Bronchial epithelial cell (primary cell): ENCODE measurements at regions not wholly inside any gene's neighbourhood (a gene's known extent, or its start where the extent isn't known, plus 50 kb on each side); places are given as distances from the start of the nearest gene placed in this dataset.

ENCODE experiments used
- DNase-seq: peaks from one replicate; pipeline ENCODE4 v3.0.0-alpha.2; 2010; ENCODE audit warnings: low read depth
- FAIRE-seq: peaks from 2 replicates; lab custom pipeline; 2011; peaks lifted over from hg19 to GRCh38; lab: Jason Lieb, UNC
- H3K27me3 ChIP-seq: 2 replicates; pipeline ENCODE4 v1.5.1; 2011; ENCODE audit warnings: low read length; ENCODE audit not compliant: control insufficient read depth, insufficient read depth
- H3K36me3 ChIP-seq: 2 replicates; pipeline ENCODE4 v1.5.1; 2011; ENCODE audit warnings: low read length; ENCODE audit not compliant: control insufficient read depth, insufficient read depth
- H3K4me3 ChIP-seq: 2 replicates; pipeline ENCODE4 v1.5.1; 2011; ENCODE audit warnings: mild to moderate bottlenecking, low read depth, low read length, control low read depth
- TF ChIP-seq, protein P1 (sequence below): IDR thresholded peaks from 2 replicates; pipeline ENCODE4 v1.5.1; 2011; ENCODE audit warnings: mild to moderate bottlenecking, moderate library complexity, low read length, control low read depth, inconsistent platforms; ENCODE audit not compliant: insufficient read depth, severe bottlenecking

GRCh38 chr17:72369366-72369765 is 248.5 kb downstream of the SOX9 start:
- FAIRE-seq (no peak), DNase-seq (no peak)
- H3K36me3 ChIP-seq = no peaks in the 10 kb centered on the region
- TF ChIP-seq, protein P1, sequence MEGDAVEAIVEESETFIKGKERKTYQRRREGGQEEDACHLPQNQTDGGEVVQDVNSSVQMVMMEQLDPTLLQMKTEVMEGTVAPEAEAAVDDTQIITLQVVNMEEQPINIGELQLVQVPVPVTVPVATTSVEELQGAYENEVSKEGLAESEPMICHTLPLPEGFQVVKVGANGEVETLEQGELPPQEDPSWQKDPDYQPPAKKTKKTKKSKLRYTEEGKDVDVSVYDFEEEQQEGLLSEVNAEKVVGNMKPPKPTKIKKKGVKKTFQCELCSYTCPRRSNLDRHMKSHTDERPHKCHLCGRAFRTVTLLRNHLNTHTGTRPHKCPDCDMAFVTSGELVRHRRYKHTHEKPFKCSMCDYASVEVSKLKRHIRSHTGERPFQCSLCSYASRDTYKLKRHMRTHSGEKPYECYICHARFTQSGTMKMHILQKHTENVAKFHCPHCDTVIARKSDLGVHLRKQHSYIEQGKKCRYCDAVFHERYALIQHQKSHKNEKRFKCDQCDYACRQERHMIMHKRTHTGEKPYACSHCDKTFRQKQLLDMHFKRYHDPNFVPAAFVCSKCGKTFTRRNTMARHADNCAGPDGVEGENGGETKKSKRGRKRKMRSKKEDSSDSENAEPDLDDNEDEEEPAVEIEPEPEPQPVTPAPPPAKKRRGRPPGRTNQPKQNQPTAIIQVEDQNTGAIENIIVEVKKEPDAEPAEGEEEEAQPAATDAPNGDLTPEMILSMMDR = no peak
- no peaks in the 10 kb centered on the region for H3K27me3 ChIP-seq
- no peak overlapping the region for H3K4me3 ChIP-seq

- no peaks in the 10 kb centered on the region for H3K36me3 ChIP-seq
- FAIRE-seq (no peak), DNase-seq (peak; percentile 80)
- no peaks in the 10 kb centered on the region for H3K27me3 ChIP-seq
- TF ChIP-seq, protein P1 = no peak
- H3K4me3 ChIP-seq = no peak overlapping the region
Measured at GRCh38 chr17:72370819-72371218, 250.0 kb downstream of the SOX9 start.

GRCh38 chr17:72372185-72372584 is 251.4 kb downstream of the SOX9 start:
- FAIRE-seq (no peak), DNase-seq (no peak)
- Histone ChIP-seq H3K27me3 (no peaks in the 10 kb centered on the region), H3K4me3 (no peak overlapping the region), H3K36me3 (no peaks in the 10 kb centered on the region)
- TF ChIP-seq, protein P1 = no peak

DNA sequence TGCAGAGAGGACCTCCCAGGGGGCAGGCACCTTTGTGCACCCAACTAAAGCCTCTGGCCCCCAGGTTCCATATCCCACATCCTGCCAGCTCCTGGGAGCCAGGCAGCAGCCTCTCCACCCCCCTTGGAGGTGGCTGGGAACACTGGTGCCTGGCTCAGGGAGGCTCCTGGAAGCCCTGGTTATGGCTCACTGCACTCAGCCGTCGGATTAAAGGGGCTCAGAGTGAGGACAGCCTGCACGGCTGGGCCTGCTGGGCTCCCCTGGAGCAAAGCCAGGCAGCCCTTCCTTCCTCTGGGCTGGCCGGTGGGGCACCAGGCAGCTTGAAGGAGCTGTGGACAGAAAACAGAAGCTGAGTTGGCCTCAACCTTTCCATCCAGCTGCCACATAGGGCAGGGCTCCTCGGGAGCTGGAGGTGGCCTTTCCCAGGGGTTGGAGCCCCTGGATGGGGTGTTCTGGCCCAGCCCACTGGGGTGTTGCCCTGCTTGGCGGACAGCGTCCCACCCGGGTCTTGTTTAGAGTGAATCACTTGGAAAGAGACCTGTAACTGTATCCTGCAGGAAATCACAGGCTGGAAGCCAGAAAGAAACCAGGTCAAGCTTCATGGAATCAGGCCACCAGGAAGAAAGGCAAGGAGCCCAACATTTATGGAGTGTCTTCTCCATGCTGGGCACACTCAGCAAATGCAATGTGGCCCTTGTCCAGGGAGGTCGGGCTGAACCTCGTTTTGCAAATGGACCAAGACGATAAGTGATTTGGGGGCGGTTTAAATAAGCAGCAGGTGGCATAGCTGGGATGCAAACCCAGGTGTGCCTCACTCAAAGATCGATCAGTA is 253.3 kb downstream of the SOX9 start:
- Histone ChIP-seq H3K27me3 (no peaks in the 10 kb centered on the region), H3K36me3 (no peaks in the 10 kb centered on the region), H3K4me3 (no peak overlapping the region)
- TF ChIP-seq, protein P1 = no peak
- no peak for FAIRE-seq
- DNase-seq = no peak

DNA sequence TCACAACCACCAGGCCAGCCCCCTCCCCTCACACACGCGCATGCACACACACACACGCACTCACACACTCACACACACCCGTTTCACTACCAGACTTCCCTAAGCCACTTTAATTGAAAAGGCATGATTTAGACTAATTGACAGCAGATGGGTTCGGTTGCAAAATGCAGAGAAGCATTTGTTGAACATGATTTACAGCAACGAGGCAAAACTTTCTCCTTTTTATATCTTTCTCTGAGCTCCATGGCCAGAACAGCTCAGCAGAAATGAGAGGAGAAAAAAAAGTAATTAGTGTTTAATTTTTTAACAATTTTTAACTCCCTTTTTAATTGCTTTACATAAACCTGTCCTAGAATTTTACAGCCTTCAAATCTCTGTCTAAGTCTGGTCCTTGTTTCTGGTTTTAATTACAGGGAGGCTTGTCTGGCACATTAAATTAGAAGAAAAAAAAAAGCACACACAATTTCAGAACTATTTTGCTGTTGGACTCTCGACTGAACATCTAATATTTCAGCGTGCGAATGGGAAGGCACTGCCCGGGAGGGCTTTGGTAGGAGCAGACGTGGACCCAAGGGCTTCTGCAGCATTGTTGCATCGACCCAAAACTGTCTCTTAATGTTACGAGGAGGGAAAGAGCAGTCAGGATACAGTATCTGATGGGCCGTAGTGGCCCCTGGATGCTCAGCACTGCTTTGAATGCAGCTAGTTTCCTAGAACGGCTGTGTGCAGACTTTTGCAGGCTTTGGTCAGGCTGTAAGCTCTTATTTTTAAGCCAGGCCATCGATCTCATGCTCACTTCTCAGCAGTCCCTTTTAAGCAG is 255.9 kb downstream of the SOX9 start:
- Histone ChIP-seq H3K36me3 (no peaks in the 10 kb centered on the region), H3K27me3 (no peaks in the 10 kb centered on the region), H3K4me3 (no peak overlapping the region)
- FAIRE-seq (no peak), DNase-seq (no peak)
- TF ChIP-seq, protein P1 = no peak
